Femur (tissue), 1 donor: ENCODE measurements at regions not wholly inside any gene's neighbourhood (a gene's known extent, or its start where the extent isn't known, plus 50 kb on each side); places are given as distances from the start of the nearest gene placed in this dataset.

Source experiments
- DNase-seq: peaks from one replicate; pipeline ENCODE4 v3.0.0-alpha.2; 2017

GRCh38 chr3:27960133-27960532 is 238.0 kb upstream of the EOMES start:
- DNase-seq = no peak

GRCh38 chr3:27963519-27963918 is 241.4 kb upstream of the EOMES start:
- DNase-seq = no peak

GRCh38 chr3:27971600-27971999 is 249.5 kb upstream of the EOMES start:
- no peak for DNase-seq

- no peak for DNase-seq
Observed at GRCh38 chr3:27976933-27977332, 254.8 kb upstream of the EOMES start.

GRCh38 chr3:27978440-27978839 is 256.3 kb upstream of the EOMES start:
- no peak for DNase-seq

GRCh38 chr3:27985369-27986035 is 255.9 kb upstream of the CMC1 start:
- no peak for DNase-seq

- no peak for DNase-seq
Observed at GRCh38 chr3:27986234-27986879, 255.1 kb upstream of the CMC1 start.

GRCh38 chr3:27990324-27990723 is 251.1 kb upstream of the CMC1 start:
- no peak for DNase-seq

- DNase-seq = no peak
Observed at GRCh38 chr3:27990837-27991236, 250.6 kb upstream of the CMC1 start.

GRCh38 chr3:27993051-27993450 is 248.4 kb upstream of the CMC1 start:
- DNase-seq = no peak

GRCh38 chr3:28000608-28001007 is 240.8 kb upstream of the CMC1 start:
- DNase-seq = no peak

- no peak for DNase-seq
Observed at GRCh38 chr3:28008235-28008634, 233.2 kb upstream of the CMC1 start.

- no peak for DNase-seq
Observed at GRCh38 chr3:28012830-28013229, 228.6 kb upstream of the CMC1 start.

- no peak for DNase-seq
Observed at GRCh38 chr3:28013864-28014473, 227.4 kb upstream of the CMC1 start.

GRCh38 chr3:28018925-28019718 is 222.3 kb upstream of the CMC1 start:
- no peak for DNase-seq

- no peak for DNase-seq
Observed at GRCh38 chr3:28019740-28020139, 221.7 kb upstream of the CMC1 start.

GRCh38 chr3:28022916-28023315 is 218.5 kb upstream of the CMC1 start:
- DNase-seq = no peak

GRCh38 chr3:28028554-28028953 is 212.9 kb upstream of the CMC1 start:
- DNase-seq = no peak

GRCh38 chr3:28033059-28033784 is 208.2 kb upstream of the CMC1 start:
- DNase-seq = no peak

- no peak for DNase-seq
Observed at GRCh38 chr3:28036599-28037575, 204.5 kb upstream of the CMC1 start.

- no peak for DNase-seq
Observed at GRCh38 chr3:28039234-28039633, 202.2 kb upstream of the CMC1 start.

GRCh38 chr3:28039829-28040228 is 201.6 kb upstream of the CMC1 start:
- no peak for DNase-seq
